H9 (cell line): ENCODE measurements at regions not wholly inside any gene's neighbourhood (a gene's known extent, or its start where the extent isn't known, plus 50 kb on each side); places are given as distances from the start of the nearest gene placed in this dataset.

Source experiments
- DNase-seq: peaks from one replicate; pipeline ENCODE4 v3.0.0-alpha.2; 2017
- H2AFZ ChIP-seq: one replicate; pipeline ENCODE4 v1.6.1; 2013; ENCODE audit warnings: mild to moderate bottlenecking, low read length, control low read depth, moderate library complexity
- H2AK5ac ChIP-seq: 2 replicates; pipeline ENCODE4 v1.6.1; 2013; ENCODE audit warnings: low read length, control low read depth, mixed read lengths; ENCODE audit not compliant: insufficient read length
- H2BK120ac ChIP-seq: one replicate; pipeline ENCODE4 v1.6.1; 2013; ENCODE audit warnings: low read depth, mild to moderate bottlenecking, low read length, control low read depth, inconsistent platforms; ENCODE audit not compliant: poor library complexity, severe bottlenecking
- H2BK12ac ChIP-seq: 2 replicates; pipeline ENCODE4 v1.6.1; 2013; ENCODE audit warnings: low read length, control low read depth, mixed read lengths, low read depth; ENCODE audit not compliant: insufficient read length
- H2BK15ac ChIP-seq: 2 replicates; pipeline ENCODE4 v1.6.1; 2013; ENCODE audit warnings: low read depth, low read length, control low read depth
- H2BK20ac ChIP-seq: one replicate; pipeline ENCODE4 v1.6.1; 2013; ENCODE audit warnings: low read depth, mild to moderate bottlenecking, low read length, control low read depth, inconsistent platforms; ENCODE audit not compliant: poor library complexity, severe bottlenecking
- H2BK5ac ChIP-seq: 2 replicates; pipeline ENCODE4 v1.6.1; 2013; ENCODE audit warnings: low read length, control low read depth, mixed read lengths; ENCODE audit not compliant: insufficient read length
- H3K14ac ChIP-seq: 2 replicates; pipeline ENCODE4 v1.6.1; 2013; ENCODE audit warnings: low read length, control low read depth; ENCODE audit not compliant: insufficient read depth
- H3K18ac ChIP-seq: 2 replicates; pipeline ENCODE4 v1.6.1; 2013; ENCODE audit warnings: low read depth, mild to moderate bottlenecking, mixed read lengths, low read length, control low read depth; ENCODE audit not compliant: insufficient read length
- H3K23ac ChIP-seq: 2 replicates; pipeline ENCODE4 v1.6.1; 2013; ENCODE audit warnings: low read length, control low read depth, mixed read lengths, low read depth; ENCODE audit not compliant: insufficient read length
- H3K23me2 ChIP-seq: 2 replicates; pipeline ENCODE4 v1.6.1; 2013; ENCODE audit warnings: low read depth, mild to moderate bottlenecking, mixed read lengths, low read length, control low read depth; ENCODE audit not compliant: insufficient read length, poor library complexity, severe bottlenecking
- H3K27ac ChIP-seq: 2 replicates; pipeline ENCODE4 v1.5.1; 2013; ENCODE audit warnings: low read length, control low read depth, mixed read lengths, low read depth; ENCODE audit not compliant: insufficient read length
- H3K27me3 ChIP-seq: 2 replicates; pipeline ENCODE4 v1.6.1; 2013; ENCODE audit warnings: low read length, control low read depth, inconsistent platforms; ENCODE audit not compliant: insufficient read depth
- H3K4ac ChIP-seq: 2 replicates; pipeline ENCODE4 v1.6.1; 2013; ENCODE audit warnings: low read depth, mild to moderate bottlenecking, control low read depth, inconsistent platforms, low read length, moderate library complexity
- H3K4me1 ChIP-seq: 2 replicates; pipeline ENCODE4 v1.6.1; 2013; ENCODE audit warnings: low read length, control low read depth, inconsistent platforms; ENCODE audit not compliant: insufficient read depth
- H3K4me2 ChIP-seq: 2 replicates; pipeline ENCODE4 v1.6.1; 2013; ENCODE audit warnings: low read length, control low read depth, mixed read lengths; ENCODE audit not compliant: insufficient read length, insufficient read depth
- H3K56ac ChIP-seq: 2 replicates; pipeline ENCODE4 v1.6.1; 2013; ENCODE audit warnings: low read depth, mild to moderate bottlenecking, mixed read lengths, low read length, control low read depth; ENCODE audit not compliant: insufficient read length
- H3K79me1 ChIP-seq: 2 replicates; pipeline ENCODE4 v1.6.1; 2013; ENCODE audit warnings: low read depth, mild to moderate bottlenecking, moderate library complexity, low read length, control low read depth, inconsistent platforms; ENCODE audit not compliant: insufficient read depth, poor library complexity, severe bottlenecking
- H3K79me2 ChIP-seq: 2 replicates; pipeline ENCODE4 v1.6.1; 2013; ENCODE audit warnings: low read length, control low read depth, inconsistent platforms; ENCODE audit not compliant: insufficient read depth
- H3K9ac ChIP-seq: 2 replicates; pipeline ENCODE4 v1.6.1; 2013; ENCODE audit warnings: low read length, control low read depth, mixed read lengths; ENCODE audit not compliant: insufficient read length; ENCODE audit errors: extremely low read depth
- H3K9me3 ChIP-seq: one replicate; pipeline ENCODE4 v1.6.1; 2013; ENCODE audit warnings: low read depth, low read length, inconsistent platforms; ENCODE audit not compliant: control insufficient read depth
- H3T11ph ChIP-seq: one replicate; pipeline ENCODE4 v1.6.1; 2013; ENCODE audit warnings: mild to moderate bottlenecking, low read length, control low read depth, inconsistent platforms
- H4K20me1 ChIP-seq: one replicate; pipeline ENCODE4 v1.6.1; 2013; ENCODE audit not compliant: control insufficient read depth, insufficient read length, insufficient read depth
- H4K5ac ChIP-seq: 2 replicates; pipeline ENCODE4 v1.6.1; 2013; ENCODE audit warnings: low read depth, mild to moderate bottlenecking, mixed read lengths, low read length, control low read depth; ENCODE audit not compliant: insufficient read length
- H4K8ac ChIP-seq: replicated peaks from 2 replicates; pipeline ENCODE4 v1.6.1; 2013; ENCODE audit warnings: low read length, control low read depth, mixed read lengths, low read depth; ENCODE audit not compliant: insufficient read length
- H4K91ac ChIP-seq: 2 replicates; pipeline ENCODE4 v1.6.1; 2013; ENCODE audit warnings: low read depth, mild to moderate bottlenecking, moderate library complexity, mixed read lengths, low read length, control low read depth; ENCODE audit not compliant: insufficient read length
- H3K27ac Mint-ChIP-seq, 3 experiments: 2 replicates in 2 of 3; 3 replicates in 1 of 3; pipeline ENCODE4 v1.8.0; 2020 to 2021; ENCODE audit warnings: mixed read lengths in 3 of 3, mild to moderate bottlenecking in 1 of 3, moderate library complexity in 1 of 3
- H3K27me3 Mint-ChIP-seq: 2 replicates; pipeline ENCODE4 v1.8.0; 2021; ENCODE audit warnings: low read depth, mild to moderate bottlenecking, moderate library complexity, mixed read lengths
- H3K36me3 Mint-ChIP-seq, 3 experiments: 2 replicates in 2 of 3; 3 replicates in 1 of 3; pipeline ENCODE4 v1.8.0; 2020 to 2021; ENCODE audit warnings: low read depth in 3 of 3, mixed read lengths in 3 of 3; ENCODE audit not compliant: insufficient read depth in 1 of 3
- H3K4me1 Mint-ChIP-seq, 2 experiments: 2 replicates each; pipeline ENCODE4 v1.8.0; 2020; ENCODE audit warnings: mixed read lengths in 2 of 2
- H3K4me3 Mint-ChIP-seq, 2 experiments: 2 replicates in 1 of 2; 3 replicates in 1 of 2; pipeline ENCODE4 v1.8.0; 2020 to 2021; ENCODE audit warnings: mild to moderate bottlenecking in 2 of 2, mixed read lengths in 2 of 2, moderate library complexity in 1 of 2
- H3K9me3 Mint-ChIP-seq, 2 experiments: 2 replicates in 1 of 2; 3 replicates in 1 of 2; pipeline ENCODE4 v1.8.0; 2020; ENCODE audit warnings: mild to moderate bottlenecking in 2 of 2, mixed read lengths in 2 of 2, moderate library complexity in 1 of 2
- CTCF ChIP-seq: fragments of 200-600 bp; sonication (generic); conservative IDR thresholded peaks from 3 replicates; pipeline ENCODE4 v1.8.0; 2021; ENCODE audit warnings: antibody characterized with exemption, mild to moderate bottlenecking
- WGBS: extraction: QIAGEN DNeasy Blood & Tissue Kit; methylation state at CpG from one replicate; pipeline ENCODE4 v1.1.7; 2013; ENCODE audit warnings: missing lambda C conversion rate, low lambda C conversion rate, mixed read lengths; ENCODE audit not compliant: insufficient read length; ENCODE audit errors: extremely low coverage; 5-methylcytosine and 5-hydroxymethylcytosine counted together

GRCh38 chr7:57370066-57370738 is 79.8 kb upstream of the ZNF716 start:
- Histone ChIP-seq H3K9ac (no peak overlapping the region), H3K27me3 (no peaks in the 10 kb centered on the region), H3K79me2 (no peaks in the 10 kb centered on the region), H4K20me1 (no peaks in the 10 kb centered on the region), H2BK20ac (no peak overlapping the region), H4K8ac (no peak overlapping the region), H3K4me2 (no peak overlapping the region), H2BK12ac (no peak overlapping the region), H3K56ac (no peak overlapping the region), H4K5ac (no peak overlapping the region), H2BK5ac (no peak overlapping the region), H3K4ac (no peak overlapping the region), H2BK15ac (no peak overlapping the region), H3T11ph (no peak overlapping the region), H2AFZ (no peak overlapping the region), H2BK120ac (no peak overlapping the region), H4K91ac (no peak overlapping the region), H3K18ac (no peak overlapping the region), H3K27ac (no peak overlapping the region), H3K9me3 (peaks cover 95% of the 10 kb centered on the region), H3K23ac (no peak overlapping the region), H3K79me1 (no peaks in the 10 kb centered on the region), H3K14ac (no peak overlapping the region), H2AK5ac (no peak overlapping the region), H3K4me1 (no peaks in the 10 kb centered on the region), H3K23me2 (no peaks in the 10 kb centered on the region)
- H3K36me3 Mint-ChIP-seq, result peaks cover 33 to 50% (median 35%) of the 10 kb centered on the region in 3 experiments
- WGBS, result no CpG with 5 or more reads among the region's 4 CpGs
- TF ChIP-seq CTCF, result no peak
- H3K9me3 Mint-ChIP-seq, result peaks cover 97 to 100% of the 10 kb centered on the region in 2 experiments
- H3K27ac Mint-ChIP-seq, result no peak overlapping the region
- no peak for DNase-seq
- H3K4me1 Mint-ChIP-seq, result no peaks in the 10 kb centered on the region
- H3K4me3 Mint-ChIP-seq, result no peak overlapping the region
- H3K27me3 Mint-ChIP-seq, result no peaks in the 10 kb centered on the region; the same call in 1 of the 2 replicates
